CD4-positive, alpha-beta T cell treated with Interferon alpha-2 for 1 hour (primary cell): ENCODE measurements at regions not wholly inside any gene's neighbourhood (a gene's known extent, or its start where the extent isn't known, plus 50 kb on each side); places are given as distances from the start of the nearest gene placed in this dataset.
"Not testable (repeated sequence)": the region's sequence is repeated elsewhere in the genome, so short reads cannot be mapped to it uniquely, and the experiment has no call there.

Experiments used
- DNase-seq, 2 donors: peaks; one replicate each; pipeline ENCODE4 v3.0.0-alpha.2; 2020 to 2022

- not testable (repeated sequence) for DNase-seq
Measured at GRCh38 chr7:3162798-3163197, 119.1 kb upstream of the CARD11 start.

- no peak for DNase-seq
Measured at GRCh38 chr7:3164380-3164792, 120.7 kb upstream of the CARD11 start.

DNA sequence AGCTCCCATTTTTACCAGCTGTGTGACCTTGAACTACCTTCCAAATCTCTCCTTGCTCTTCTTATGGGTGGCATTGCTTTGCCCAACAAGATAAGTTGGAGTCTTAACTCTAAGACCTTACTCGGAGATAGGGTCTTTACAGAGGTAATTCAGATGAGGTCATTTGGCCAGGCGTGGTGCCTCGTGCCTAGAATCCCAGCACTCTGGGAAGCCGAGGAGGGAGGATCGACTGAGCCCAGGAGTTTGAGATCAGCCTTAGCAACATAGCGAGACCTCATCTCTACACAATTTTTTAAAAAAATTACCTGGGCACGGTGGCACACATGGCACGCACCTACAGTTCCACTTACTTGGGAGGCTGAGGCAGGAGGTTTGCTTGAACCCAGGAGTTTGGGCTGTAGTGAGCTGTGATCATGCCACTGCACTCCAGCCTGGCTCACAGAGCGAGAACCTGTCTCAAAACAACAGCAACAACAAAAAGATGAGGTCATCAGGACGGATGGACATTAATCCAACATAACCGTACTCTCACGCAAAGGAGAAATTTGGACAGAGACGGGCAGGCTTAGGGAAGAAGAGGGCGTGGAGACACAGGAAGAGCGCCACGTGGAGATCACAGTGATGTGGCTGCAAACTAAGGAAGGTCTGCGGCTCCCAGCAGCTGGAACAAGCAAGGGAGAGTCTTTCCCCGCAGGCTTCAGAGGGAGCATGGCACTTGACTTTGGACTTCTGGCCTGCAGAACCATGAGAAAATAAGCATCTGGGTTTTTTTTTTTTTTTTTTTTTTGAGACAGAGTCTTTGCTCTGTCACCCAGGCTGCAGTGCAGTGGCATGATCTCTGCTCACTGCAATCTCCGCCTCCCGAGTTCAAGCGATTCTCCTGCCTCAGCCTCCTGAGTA, 122.3 kb upstream of the CARD11 start:
- DNase-seq: no peak

DNA sequence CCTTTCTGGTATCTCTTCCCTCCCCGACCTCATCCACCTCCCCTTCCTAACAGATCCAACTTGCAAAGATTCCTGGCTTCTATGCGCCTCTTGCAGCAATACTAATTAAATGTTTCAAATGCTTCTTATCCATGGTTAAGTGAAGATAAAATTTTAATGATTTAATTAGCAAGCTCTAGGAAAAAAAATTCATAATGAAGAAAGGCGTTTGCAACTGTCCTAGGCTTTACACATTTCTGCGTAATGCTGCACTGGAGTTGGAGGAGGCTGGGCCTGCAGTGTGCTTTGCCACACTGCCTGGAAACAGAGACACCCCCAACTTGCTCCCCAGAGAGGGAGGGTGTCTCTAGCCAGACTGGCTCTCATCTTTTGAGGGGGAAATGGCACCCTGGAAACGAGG, 123.9 kb upstream of the CARD11 start:
- DNase-seq: no peak

DNA sequence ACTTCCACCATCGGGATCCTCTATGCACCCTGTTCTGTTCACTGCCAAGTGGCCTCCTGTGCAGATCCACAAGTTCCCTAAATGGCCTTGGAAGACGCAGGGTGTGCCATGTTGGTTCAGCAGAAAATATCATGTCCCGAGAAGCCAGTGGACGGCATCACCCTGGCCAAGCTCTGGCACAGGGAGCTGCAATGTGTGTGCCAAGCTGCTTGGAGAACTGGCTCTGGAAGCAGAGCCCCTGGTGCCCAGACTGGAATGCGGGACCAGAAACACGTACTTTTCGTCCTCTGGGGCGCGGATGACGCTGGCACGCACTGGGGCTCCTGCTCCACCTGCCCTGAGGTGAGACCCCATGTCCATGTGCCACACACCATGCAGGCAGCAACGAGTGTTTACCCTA, 124.7 kb upstream of the CARD11 start:
- no peak for DNase-seq

- DNase-seq: no peak
Measured at GRCh38 chr7:3168869-3169268, 125.2 kb upstream of the CARD11 start.

GRCh38 chr7:3172768-3173280, 128.2 kb upstream of the SDK1 start:
- no peak for DNase-seq

DNA sequence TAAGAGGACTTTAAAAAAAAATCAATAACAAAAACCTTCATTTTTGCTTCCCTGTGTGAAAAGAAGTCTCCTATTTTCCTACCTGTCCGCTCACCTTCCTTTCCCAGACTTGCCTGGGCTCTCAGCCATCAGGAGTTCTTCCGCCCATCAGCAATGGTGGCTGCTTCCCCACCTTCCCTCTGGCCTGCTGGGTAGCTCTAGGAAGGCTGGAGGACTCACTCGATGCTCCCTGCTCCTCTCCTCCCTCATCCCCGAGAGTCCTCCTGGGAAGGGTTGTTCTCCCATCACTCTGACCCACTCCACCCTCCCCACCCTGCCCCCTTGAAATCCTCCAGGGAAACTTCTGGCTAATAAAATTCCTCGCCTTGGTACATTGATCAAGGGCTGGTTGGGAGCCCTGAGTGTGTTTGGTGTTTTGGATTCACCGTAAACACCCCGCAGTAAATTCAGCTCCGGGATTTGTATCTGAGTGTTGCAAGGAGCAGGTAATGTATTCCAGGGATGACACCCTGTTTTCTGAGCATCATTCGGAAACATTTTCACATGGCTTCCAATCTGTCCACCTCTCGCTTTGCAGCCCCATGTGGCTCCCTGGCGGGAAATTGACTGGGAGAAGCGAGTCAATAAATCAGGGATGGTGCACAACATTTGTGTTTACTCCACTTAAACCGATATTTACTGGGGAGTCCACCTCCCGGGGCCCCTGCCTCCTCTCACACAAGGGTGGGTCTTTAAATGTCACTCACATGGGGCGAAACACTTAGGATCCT, 126.4 kb upstream of the SDK1 start:
- DNase-seq: no peak

DNA sequence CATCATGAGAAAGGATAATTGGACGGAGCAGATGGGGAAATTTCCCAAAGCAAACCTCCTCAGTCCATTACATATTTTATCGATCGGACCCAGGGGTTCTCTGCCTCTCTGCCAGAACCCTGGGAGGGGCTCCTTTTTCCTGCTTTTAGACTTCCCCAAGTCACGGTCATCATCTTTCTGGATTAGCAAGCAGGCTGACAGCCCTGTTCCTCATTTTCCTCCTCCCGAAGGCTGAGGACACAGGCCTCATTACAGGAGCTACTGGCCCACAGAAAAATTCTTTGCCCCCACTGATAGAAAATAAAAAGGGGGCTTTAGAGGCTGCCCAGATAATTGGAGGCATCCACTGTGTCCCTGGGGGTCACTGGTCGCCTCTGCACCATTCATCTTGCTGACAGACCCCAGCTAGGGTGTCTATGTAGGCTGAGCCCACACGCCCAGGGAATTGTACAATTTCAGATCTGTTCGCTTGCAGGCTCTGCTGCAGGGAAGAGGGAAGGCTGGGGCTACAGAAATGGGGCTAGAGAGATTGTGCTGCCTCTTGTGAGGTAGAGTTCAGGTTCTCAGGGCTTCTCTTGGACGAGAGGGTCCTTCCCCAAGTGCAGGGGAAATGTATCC, 125.7 kb upstream of the SDK1 start:
- DNase-seq: no peak

DNA sequence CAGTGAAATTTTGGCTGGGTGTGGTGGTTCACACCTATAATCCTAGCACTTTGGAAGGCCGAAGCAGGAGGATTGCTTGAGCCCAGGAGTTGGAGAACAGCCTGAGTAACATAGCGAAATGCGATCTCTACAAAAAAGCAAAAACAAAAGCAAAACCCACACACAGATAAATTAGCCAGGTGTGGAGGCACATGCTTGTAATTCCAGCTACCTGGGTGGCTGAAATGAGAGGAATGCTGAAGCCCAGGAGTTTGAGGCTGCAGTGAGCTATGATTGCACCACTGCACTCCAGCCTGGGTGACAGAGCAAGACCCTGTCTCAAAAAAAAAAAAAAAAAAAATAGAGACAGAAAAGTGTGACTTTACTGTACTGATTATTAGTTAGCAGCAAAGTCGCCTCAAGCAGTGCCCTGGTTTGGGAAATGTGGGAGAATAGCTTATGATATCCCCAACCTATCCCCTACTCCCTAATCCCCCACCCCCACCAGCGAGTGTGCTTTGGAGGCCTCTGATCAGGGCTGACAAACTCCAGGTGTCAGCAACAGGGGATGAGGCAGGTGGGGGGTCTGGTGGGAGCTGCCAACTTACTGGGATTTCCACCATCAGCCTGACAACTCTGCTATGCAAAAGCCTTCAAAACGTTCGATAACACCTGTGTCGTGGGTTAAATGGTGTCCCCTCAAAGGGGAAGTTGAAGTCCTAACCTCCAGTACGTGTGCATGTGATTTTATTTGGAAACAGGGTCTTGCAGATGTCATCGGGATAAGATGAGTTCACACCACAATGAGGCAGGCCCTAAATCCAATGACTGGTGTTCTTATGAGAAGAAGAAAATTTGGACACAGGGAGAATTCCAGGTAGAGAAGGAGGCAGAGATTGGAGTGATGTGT, 124.7 kb upstream of the SDK1 start:
- DNase-seq: no peak

DNA sequence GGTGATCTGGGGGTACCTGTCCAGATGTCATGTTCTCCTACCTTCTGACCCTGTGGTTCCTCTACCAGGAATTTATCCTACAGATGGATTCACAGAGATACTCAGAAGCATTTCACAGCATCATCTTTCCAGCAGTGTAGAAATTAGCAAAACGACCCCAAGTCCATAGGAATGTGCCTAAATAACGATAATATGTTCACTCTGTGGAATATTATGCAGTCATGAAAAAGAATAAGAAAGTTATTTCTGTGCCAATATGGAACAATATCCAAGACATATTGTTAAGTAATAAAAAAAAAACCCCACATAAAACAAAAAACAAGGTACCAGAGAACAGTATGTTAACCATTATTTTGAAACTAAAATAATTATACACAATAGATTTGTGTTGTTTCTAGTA, 123.8 kb upstream of the SDK1 start:
- DNase-seq: no peak

- no peak for DNase-seq
Measured at GRCh38 chr7:3179456-3179855, 121.6 kb upstream of the SDK1 start.

- no peak for DNase-seq
Measured at GRCh38 chr7:3180604-3181003, 120.4 kb upstream of the SDK1 start.

GRCh38 chr7:3182055-3182454, 119.0 kb upstream of the SDK1 start:
- DNase-seq: not testable (repeated sequence)

DNA sequence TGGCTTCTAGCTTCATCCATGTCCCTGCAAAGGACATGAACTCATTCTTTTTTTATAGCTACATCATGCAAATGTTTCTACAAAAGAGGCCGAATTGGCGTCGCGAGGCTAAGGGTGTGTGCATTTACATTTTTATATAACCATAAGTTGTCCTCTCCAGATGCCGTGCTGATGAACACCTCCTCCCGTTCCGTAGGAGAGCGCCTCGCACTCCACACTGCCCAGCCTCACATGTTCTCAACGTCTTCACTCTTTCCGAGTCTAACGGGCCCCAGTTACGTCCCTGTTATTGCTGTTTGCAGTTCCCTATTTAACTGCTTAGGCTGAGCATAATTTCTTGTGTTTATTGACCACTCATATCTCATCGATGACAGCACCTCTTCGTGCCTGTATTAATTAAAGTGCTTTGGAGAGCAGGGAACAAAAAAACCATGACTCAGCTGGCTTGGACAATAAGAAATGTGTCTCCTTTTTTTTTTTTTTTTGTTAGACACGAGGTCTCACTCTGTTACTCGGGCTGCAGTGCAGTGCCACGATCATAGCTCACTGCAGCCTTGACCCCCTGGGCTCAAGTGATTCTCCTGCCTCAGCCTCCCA, 113.5 kb upstream of the SDK1 start:
- no peak for DNase-seq

GRCh38 chr7:3188946-3189345, 112.1 kb upstream of the SDK1 start:
- DNase-seq: no peak

GRCh38 chr7:3191548-3191947, 109.5 kb upstream of the SDK1 start:
- DNase-seq: no peak

DNA sequence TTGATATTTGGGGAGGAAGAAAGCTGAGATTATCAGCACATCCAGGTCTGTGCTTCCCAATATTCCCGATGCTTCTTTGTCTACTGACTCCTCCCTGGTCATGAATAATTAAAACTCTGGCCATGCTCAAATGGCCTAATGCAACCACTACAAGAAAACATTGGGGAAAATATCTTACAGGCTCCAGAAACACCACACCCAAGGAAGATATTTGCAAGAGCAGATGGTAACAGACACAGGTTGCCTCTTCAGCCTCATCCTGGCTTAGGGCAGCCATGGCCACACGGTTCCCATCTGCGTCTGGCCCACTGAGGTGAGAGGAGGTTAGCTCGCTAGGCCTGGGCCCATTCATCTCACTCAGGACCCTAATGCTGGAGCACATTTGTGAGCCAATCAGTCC, 108.4 kb upstream of the SDK1 start:
- no peak for DNase-seq

GRCh38 chr7:3193379-3194120, 107.5 kb upstream of the SDK1 start:
- DNase-seq: no peak

GRCh38 chr7:3194501-3195141, 106.4 kb upstream of the SDK1 start:
- DNase-seq: no peak

DNA sequence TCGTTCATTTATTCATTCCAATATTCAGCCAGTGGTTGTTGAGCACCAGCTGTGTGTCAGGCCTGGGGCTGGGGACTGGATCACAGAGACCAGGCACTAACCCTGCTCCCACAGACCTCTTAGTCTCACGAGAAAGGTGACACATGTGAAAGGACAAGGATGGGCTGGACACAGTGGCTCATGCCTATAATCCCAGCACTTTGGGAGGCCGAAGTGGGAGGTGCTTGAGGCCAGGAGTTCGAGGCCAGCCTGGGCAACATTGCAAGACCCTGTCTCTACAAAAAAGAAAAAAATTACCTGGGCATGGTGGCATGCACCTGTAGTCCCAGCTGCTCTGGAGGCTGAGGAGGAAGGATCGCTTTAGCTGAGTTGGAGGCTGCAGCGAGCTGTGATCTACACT, 105.9 kb upstream of the SDK1 start:
- no peak for DNase-seq
